GM12801 (cell line): ENCODE measurements at regions not wholly inside any gene's neighbourhood (a gene's known extent, or its start where the extent isn't known, plus 50 kb on each side); places are given as distances from the start of the nearest gene placed in this dataset.

Experiments
- TF ChIP-seq, protein P1 (sequence below): IDR thresholded peaks from one replicate; pipeline ENCODE4 v1.5.1; 2011; ENCODE audit warnings: control low read depth; ENCODE audit not compliant: insufficient read length; ENCODE audit errors: extremely low read depth

DNA sequence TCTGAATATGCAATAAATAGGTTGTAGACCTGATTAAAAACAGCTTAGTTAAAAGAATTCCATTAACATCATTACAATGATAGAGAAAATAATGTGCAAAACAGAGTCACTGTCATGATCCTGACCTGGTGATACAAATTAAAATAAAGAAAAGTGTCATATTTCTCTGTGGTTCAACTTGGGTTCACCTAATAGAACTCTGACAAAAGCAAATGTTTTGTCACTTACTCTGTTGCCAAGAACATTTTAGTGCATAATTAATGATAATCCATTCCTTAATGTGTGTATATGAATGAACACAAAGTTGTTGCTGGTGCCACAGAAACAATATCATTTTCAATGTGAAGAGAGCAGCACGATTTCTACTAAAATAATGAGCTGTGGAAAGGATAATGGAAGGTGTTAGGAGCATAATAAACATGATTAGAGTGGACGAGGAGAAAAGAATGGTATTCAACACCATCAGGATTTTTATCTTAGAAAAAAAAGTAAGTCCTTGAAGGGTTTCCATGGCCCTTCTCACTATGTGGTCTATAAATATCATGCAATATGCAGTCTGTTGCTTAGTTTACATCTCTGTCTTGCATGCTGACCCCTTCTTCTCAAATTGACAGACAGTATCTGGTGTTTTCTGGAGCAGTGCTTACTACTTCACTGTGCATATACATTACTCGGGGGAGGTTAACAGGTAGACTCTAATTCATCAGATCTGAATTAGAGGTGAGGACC, 656.6 kb upstream of the MMS22L start:
- TF ChIP-seq, protein P1, sequence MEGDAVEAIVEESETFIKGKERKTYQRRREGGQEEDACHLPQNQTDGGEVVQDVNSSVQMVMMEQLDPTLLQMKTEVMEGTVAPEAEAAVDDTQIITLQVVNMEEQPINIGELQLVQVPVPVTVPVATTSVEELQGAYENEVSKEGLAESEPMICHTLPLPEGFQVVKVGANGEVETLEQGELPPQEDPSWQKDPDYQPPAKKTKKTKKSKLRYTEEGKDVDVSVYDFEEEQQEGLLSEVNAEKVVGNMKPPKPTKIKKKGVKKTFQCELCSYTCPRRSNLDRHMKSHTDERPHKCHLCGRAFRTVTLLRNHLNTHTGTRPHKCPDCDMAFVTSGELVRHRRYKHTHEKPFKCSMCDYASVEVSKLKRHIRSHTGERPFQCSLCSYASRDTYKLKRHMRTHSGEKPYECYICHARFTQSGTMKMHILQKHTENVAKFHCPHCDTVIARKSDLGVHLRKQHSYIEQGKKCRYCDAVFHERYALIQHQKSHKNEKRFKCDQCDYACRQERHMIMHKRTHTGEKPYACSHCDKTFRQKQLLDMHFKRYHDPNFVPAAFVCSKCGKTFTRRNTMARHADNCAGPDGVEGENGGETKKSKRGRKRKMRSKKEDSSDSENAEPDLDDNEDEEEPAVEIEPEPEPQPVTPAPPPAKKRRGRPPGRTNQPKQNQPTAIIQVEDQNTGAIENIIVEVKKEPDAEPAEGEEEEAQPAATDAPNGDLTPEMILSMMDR: no peak

DNA sequence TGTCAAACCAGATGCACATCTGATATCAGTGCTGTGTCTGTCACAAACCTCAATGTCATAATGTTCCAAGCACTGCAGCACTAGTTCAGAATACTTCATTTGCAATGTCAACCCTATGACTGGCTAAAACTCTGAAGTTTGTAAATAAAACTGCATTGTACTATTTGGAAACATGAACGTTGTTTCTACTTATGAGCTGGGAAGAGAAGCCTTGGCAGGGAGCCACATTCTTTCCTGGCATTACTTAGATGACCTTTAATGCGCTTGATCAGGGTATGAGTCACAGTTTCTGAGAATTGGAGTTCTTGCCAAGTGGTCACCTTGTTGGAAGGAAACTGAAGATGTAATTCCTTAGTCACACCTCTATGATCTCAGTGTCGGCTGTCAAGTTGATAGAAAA, 664.8 kb upstream of the MMS22L start:
- TF ChIP-seq, protein P1: no peak

DNA sequence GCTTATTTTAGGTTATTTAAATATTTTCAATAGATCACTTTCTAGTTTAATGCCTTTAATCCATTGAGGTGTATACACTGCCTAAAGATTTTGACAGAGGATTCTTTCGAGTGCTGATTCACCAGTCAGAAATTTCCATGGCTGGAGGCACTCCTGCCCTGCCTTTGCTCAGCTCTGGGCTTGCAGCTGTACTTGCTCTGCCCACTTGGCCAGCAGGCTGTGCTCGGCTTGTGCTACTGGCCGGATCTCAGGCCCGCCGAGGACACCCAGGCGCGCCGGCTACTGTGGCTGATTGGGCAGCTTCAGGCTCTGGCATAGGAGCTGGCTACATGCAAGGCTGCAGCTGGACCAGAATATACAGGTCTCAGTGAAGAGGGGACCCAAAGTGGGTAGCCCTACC, 675.1 kb upstream of the MMS22L start:
- TF ChIP-seq, protein P1: no peak

DNA sequence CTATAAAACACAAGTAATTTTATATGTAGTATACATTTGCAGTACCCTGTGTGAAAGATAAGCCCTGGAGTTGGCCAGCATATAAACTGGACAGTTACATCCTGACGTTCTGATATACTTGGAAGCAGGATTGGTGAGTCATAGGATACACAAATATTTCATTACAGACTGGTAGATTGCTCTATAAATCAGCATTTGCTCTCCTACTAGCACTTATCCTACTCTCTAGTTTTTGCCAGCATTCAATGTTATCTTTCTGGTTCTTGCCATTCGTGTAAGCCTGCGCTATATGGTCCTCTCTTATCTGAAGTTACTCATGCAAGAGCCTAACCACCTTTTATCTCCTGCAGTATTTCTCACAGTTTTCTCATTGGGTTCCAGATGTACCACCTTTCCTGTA, 680.2 kb upstream of the MMS22L start:
- TF ChIP-seq, protein P1: no peak

DNA sequence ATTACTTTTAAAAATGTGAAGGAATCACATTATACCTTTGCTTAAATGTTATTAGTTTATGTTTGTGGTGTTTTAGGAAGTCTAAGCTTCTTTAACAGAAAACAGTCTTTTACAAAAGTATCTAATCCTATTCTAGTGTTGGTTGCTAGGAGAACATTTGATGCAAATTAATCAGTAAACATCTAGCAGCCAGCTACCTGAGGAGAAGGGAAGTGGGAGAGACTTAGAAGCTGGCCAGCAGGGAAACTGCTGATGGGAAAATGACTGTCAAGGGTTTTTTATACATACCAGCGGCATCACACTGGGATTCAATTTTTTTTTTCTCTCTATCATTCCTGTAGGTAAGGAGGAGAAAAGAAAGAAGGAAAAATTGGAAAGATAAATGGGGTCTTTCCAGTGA, 686.0 kb upstream of the MMS22L start:
- TF ChIP-seq, protein P1: no peak

DNA sequence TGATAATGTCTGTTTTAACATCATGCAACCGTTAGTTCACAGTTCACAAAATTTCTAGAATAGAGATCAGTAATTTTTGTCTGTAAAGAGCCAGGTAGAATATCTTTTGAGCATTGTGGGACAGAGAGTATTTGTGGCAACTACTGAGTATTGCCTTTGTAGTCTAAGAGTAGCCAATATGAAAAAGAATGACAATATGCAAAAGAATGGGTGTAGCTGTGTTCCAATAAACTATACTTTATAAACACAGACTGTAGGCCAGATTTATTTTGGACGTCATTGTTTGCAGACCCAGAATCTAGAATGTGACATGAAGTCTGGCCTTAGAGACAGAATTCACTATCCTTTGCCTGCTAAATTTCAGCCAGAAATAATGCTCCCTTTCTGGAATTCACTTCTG, 694.1 kb upstream of the MMS22L start:
- TF ChIP-seq, protein P1: no peak

DNA sequence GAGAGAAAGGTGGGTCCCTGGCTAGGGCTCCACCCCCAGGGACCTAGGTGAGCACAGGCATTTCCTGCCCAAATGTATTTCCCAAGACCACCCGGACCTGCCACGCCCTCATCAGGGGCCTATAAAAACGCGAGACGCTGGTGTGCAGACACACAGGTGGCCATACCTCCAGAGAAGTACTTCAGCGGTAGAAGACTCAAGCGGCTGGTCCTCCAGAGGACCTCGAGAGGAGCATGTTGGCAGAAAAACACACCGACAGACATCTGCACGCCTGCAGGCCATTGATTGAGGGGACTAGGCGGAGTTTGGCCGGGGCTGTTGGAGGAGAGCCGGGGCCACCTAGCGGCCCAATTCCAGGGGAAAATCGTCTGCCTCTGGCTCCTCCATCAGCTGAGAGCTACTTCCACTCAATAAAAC, 695.8 kb upstream of the MMS22L start:
- TF ChIP-seq, protein P1: no peak
